Skeletal muscle tissue (tissue), 3 donors: ENCODE measurements at regions not wholly inside any gene's neighbourhood (a gene's known extent, or its start where the extent isn't known, plus 50 kb on each side); places are given as distances from the start of the nearest gene placed in this dataset.
"Not testable (repeated sequence)": the region's sequence is repeated elsewhere in the genome, so short reads cannot be mapped to it uniquely, and the experiment has no call there.

Source experiments
- H3K27ac ChIP-seq: one replicate; pipeline ENCODE4 v1.7.0; 2013; ENCODE audit warnings: mild to moderate bottlenecking, low read depth, low read length, inconsistent platforms
- H3K27me3 ChIP-seq, 3 donors: one replicate each; pipeline ENCODE4 v1.7.0; 2013; ENCODE audit warnings: low read length in 3 of 3; ENCODE audit not compliant: control insufficient read depth in 3 of 3, insufficient read depth in 3 of 3
- H3K36me3 ChIP-seq, 3 donors: one replicate each; pipeline ENCODE4 v1.7.0; 2013; ENCODE audit warnings: low read length in 3 of 3; ENCODE audit not compliant: control insufficient read depth in 3 of 3, insufficient read depth in 3 of 3
- H3K4me1 ChIP-seq, 3 donors: one replicate each; pipeline ENCODE4 v1.7.0; 2013; ENCODE audit warnings: low read length in 3 of 3, mild to moderate bottlenecking in 3 of 3; ENCODE audit not compliant: control insufficient read depth in 3 of 3, insufficient read depth in 3 of 3
- H3K4me3 ChIP-seq, 3 donors: one replicate each; pipeline ENCODE4 v1.7.0; 2013; ENCODE audit warnings: low read length in 3 of 3
- H3K9ac ChIP-seq, 3 donors: one replicate each; pipeline ENCODE4 v1.7.0; 2013; ENCODE audit warnings: low read length in 3 of 3, mild to moderate bottlenecking in 3 of 3, moderate library complexity in 2 of 3, low read depth in 1 of 3
- H3K9me3 ChIP-seq, 3 donors: one replicate each; pipeline ENCODE4 v1.7.0; 2013; ENCODE audit warnings: low read length in 3 of 3; ENCODE audit not compliant: control insufficient read depth in 3 of 3
- donor health status: Osteomylitis.

DNA sequence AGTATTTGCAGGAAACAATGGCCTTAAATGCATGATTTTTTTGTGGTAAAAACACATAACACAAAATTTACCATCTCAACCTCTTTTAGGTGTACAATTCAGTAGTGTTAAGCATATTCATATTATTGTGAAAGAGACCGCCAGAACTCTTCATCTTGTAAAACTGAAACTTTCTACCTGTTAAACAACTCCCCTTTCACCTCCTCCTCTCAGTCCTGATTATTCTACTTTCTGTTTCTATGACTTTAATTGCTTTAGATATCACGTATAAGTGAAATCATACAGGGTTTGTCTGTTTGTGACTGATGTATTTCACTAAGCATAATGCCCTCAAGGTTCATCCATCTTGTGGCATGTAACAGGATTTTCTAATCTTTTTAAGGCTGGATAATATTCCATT is 353.4 kb downstream of the ADAMTS20 start:
- no peak overlapping the region for H3K27ac ChIP-seq
- H3K4me3 ChIP-seq, result no peak overlapping the region
- H3K9me3 ChIP-seq, result no peaks in the 10 kb centered on the region
- H3K9ac ChIP-seq, result no peak overlapping the region
- no peaks in the 10 kb centered on the region for H3K27me3 ChIP-seq
- no peaks in the 10 kb centered on the region for H3K4me1 ChIP-seq
- no peaks in the 10 kb centered on the region for H3K36me3 ChIP-seq

- no peak overlapping the region for H3K27ac ChIP-seq
- no peaks in the 10 kb centered on the region for H3K9me3 ChIP-seq
- H3K4me3 ChIP-seq, result no peak overlapping the region
- H3K36me3 ChIP-seq, result no peaks in the 10 kb centered on the region
- no peak overlapping the region for H3K9ac ChIP-seq
- no peaks in the 10 kb centered on the region for H3K4me1 ChIP-seq
- no peaks in the 10 kb centered on the region for H3K27me3 ChIP-seq
These were observed 355.6 kb downstream of the ADAMTS20 start for GRCh38 chr12:43196268-43196907.

DNA sequence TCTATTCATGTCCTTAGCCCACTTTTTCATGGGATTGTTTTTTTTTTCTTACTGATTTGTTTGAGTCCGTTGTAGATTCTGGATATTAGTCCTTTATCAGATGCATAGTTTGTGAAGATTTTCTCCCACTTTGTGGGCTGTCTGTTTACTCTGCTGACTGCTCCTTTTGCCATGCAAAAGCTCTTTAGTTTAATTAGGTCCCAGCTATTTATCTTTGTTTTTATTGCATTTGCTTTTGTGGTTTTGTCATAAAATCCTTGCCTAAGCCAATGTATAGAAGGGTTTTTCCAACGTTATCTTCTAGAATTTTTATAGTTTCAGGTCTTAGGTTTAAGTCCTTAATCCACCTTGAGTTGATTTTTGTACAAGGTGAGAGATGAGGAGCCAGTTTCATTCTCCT is 358.9 kb downstream of the ADAMTS20 start:
- not testable (repeated sequence) for H3K27ac ChIP-seq

GRCh38 chr12:43192442-43192841 is 359.6 kb downstream of the ADAMTS20 start:
- H3K9me3 ChIP-seq, H3K4me1 ChIP-seq, H3K4me3 ChIP-seq, H3K27ac ChIP-seq, H3K9ac ChIP-seq, H3K27me3 ChIP-seq, H3K36me3 ChIP-seq: not testable (repeated sequence)

More for the DNA sequence above, 358.9 kb downstream of the ADAMTS20 start:
- H3K36me3 ChIP-seq, H3K4me3 ChIP-seq, H3K27me3 ChIP-seq, H3K9me3 ChIP-seq, H3K9ac ChIP-seq, H3K4me1 ChIP-seq: not testable (repeated sequence)

GRCh38 chr12:43180242-43180641 is 371.8 kb downstream of the ADAMTS20 start:
- Histone ChIP-seq H3K27me3 (no peaks in the 10 kb centered on the region), H3K9me3 (no peaks in the 10 kb centered on the region), H3K4me3 (no peak overlapping the region), H3K27ac (no peak overlapping the region), H3K4me1 (no peaks in the 10 kb centered on the region), H3K9ac (no peak overlapping the region), H3K36me3 (no peaks in the 10 kb centered on the region)

DNA sequence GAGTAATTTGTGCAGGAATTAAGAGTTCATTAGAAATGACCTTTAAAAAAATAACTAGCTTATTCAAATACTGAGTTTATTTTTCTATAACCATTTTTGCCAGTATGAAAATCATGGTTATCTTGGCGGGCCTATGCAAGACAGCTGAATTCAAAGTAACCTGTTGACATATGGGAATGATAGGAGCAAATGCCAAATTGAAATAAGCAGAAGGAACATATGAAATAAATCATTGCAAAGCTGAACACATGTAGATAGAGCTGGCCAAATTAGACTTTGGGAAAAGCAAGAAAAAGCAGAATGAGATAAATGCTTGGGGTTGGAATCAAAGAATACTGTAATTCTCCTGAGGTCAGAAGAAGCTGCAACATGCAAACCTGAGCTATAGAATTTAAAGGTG is 372.5 kb downstream of the ADAMTS20 start:
- no peaks in the 10 kb centered on the region for H3K9me3 ChIP-seq
- no peaks in the 10 kb centered on the region for H3K27me3 ChIP-seq
- H3K4me1 ChIP-seq, result no peaks in the 10 kb centered on the region
- no peak overlapping the region for H3K4me3 ChIP-seq
- H3K36me3 ChIP-seq, result no peaks in the 10 kb centered on the region
- no peak overlapping the region for H3K9ac ChIP-seq
- no peak overlapping the region for H3K27ac ChIP-seq

- H3K27me3 ChIP-seq, result no peaks in the 10 kb centered on the region
- no peak overlapping the region for H3K27ac ChIP-seq
- H3K4me3 ChIP-seq, result no peak overlapping the region
These were observed 374.7 kb downstream of the ADAMTS20 start for GRCh38 chr12:43177276-43177675.

DNA sequence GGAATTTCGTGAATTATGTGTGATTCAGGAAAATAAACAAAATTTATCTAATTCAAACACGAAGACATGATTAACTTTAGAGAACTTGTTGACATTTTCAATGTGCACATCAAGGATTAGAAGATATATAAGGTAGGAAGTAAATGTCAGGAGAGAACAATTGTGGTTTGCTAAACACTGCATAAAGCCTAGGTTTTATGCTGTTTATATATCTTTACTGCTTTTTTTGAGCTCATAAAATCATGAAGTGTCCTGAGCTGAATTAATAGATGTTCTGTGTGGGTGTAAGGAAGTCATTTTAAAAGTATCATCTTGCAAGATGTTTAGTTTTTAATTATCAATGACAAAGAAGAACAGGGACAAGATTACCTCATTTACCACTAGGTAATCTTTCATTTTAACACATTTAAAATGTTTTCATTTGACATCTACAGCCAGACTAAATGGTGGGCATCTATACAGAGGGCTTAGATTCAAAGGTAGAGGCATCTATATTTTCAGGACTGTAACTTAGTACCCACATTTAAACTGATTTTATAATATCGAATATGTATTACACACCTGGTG is 382.8 kb downstream of the ADAMTS20 start:
- Histone ChIP-seq H3K4me1 (no peaks in the 10 kb centered on the region), H3K27ac (no peak overlapping the region), H3K9ac (no peak overlapping the region), H3K27me3 (no peaks in the 10 kb centered on the region), H3K36me3 (no peaks in the 10 kb centered on the region), H3K9me3 (no peaks in the 10 kb centered on the region), H3K4me3 (no peak overlapping the region)

More at GRCh38 chr12:43177276-43177675, 374.7 kb downstream of the ADAMTS20 start:
- no peaks in the 10 kb centered on the region for H3K4me1 ChIP-seq
- no peaks in the 10 kb centered on the region for H3K36me3 ChIP-seq
- H3K9me3 ChIP-seq, result no peaks in the 10 kb centered on the region
- no peak overlapping the region for H3K9ac ChIP-seq

DNA sequence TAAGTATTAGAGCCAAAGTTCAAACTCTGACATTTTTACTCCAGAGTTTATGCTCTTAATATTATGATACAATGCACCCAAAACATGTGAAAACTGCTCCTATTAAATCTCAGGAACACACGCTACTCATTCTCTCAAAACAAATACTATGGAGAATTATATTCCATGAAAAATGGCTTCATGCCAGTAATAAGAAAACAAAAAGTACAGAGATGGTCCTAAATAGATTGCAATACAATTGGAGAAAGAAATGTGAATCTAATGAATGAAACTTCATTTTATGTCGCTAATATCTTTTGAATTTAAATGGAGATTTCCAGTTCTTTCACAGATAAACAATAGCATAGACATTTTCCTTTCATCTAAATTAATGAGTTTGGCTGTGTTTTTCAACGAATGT is 384.3 kb downstream of the ADAMTS20 start:
- H3K4me3 ChIP-seq, result no peak overlapping the region
- H3K4me1 ChIP-seq, result no peaks in the 10 kb centered on the region
- H3K9ac ChIP-seq, result no peak overlapping the region
- no peak overlapping the region for H3K27ac ChIP-seq
- H3K27me3 ChIP-seq, result no peaks in the 10 kb centered on the region
- no peaks in the 10 kb centered on the region for H3K9me3 ChIP-seq
- no peaks in the 10 kb centered on the region for H3K36me3 ChIP-seq

DNA sequence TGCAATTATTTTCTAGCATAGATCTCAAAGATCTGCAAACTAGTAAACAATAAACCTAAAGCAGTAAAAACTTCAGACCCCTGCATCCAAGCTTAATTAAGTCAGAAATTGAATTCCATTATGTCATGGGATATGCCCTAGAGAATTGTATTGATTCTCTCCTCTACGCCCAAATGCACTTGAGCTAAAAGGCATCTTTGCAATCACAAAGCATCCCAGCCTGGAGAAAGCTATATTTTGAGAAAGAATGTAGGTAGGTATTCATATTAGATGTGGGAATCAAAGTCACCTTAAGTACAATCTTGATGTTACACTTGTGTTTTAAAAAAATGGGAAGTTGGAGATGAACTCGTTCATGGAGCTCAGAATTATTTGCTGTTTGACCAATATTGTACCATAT is 386.7 kb downstream of the ADAMTS20 start:
- H3K27ac ChIP-seq, result no peak overlapping the region
- no peaks in the 10 kb centered on the region for H3K9me3 ChIP-seq
- H3K27me3 ChIP-seq, result no peaks in the 10 kb centered on the region
- H3K4me3 ChIP-seq, result no peak overlapping the region
- no peak overlapping the region for H3K9ac ChIP-seq
- no peaks in the 10 kb centered on the region for H3K4me1 ChIP-seq
- H3K36me3 ChIP-seq, result no peaks in the 10 kb centered on the region
